Upper lobe of left lung (tissue), 6 donors: ENCODE measurements at regions not wholly inside any gene's neighbourhood (a gene's known extent, or its start where the extent isn't known, plus 50 kb on each side); places are given as distances from the start of the nearest gene placed in this dataset.
"Not testable (repeated sequence)": the region's sequence is repeated elsewhere in the genome, so short reads cannot be mapped to it uniquely, and the experiment has no call there.

Source experiments
- ATAC-seq, 2 donors: fragments of 200-7000 bp; cut with Tn5 transposase; one replicate each; pipeline ENCODE4 v1.9.1; 2022; ENCODE audit warnings: mild to moderate bottlenecking in 2 of 2, moderate library complexity in 2 of 2; ENCODE audit not compliant: low FRiP score in 2 of 2
- DNase-seq, 2 donors: peaks; one replicate each; pipeline ENCODE4 v3.0.0-alpha.2; 2019 to 2020
- H3K27ac ChIP-seq, 4 donors: fragments of 200-600 bp; sonication (generic); one replicate each; pipeline ENCODE4 v1.5.1; 2016 to 2019
- H3K27me3 ChIP-seq, 4 donors: fragments of 200-600 bp; sonication (generic); one replicate each; pipeline ENCODE4 v1.5.1; 2017 to 2019
- H3K36me3 ChIP-seq, 4 donors: fragments of 200-600 bp; sonication (generic); one replicate each; pipeline ENCODE4 v1.5.1; 2016 to 2019
- H3K4me1 ChIP-seq, 4 donors: fragments of 200-600 bp; sonication (generic); one replicate each; pipeline ENCODE4 v1.5.1; 2018 to 2019
- H3K4me3 ChIP-seq, 4 donors: fragments of 200-600 bp; sonication (generic); one replicate each; pipeline ENCODE4 v1.5.1; 2017 to 2019; ENCODE audit warnings: mild to moderate bottlenecking in 2 of 4, moderate library complexity in 1 of 4
- H3K9me3 ChIP-seq, 4 donors: fragments of 200-600 bp; sonication (generic); one replicate each; pipeline ENCODE4 v1.5.1; 2018 to 2019
- CTCF ChIP-seq, 6 experiments: fragments of 450-650 bp in 4 of 6; fragments of 200-600 bp in 2 of 6; sonication (generic) in 2 of 6; IDR thresholded peaks; one replicate each; pipeline ENCODE4 v1.5.1; 2016 to 2019; ENCODE audit warnings: antibody characterized with exemption in 6 of 6
- EP300 ChIP-seq, 4 donors: sonication (generic); formaldehyde crosslinking; IDR thresholded peaks; one replicate each; pipeline ENCODE4 v1.5.1; 2017; ENCODE audit warnings: antibody characterized with exemption in 4 of 4, control low read depth in 2 of 4
- POLR2A ChIP-seq, 4 donors: fragments of 450-650 bp; IDR thresholded peaks; one replicate each; pipeline ENCODE4 v1.5.1; 2016 to 2017; ENCODE audit warnings: antibody characterized with exemption in 4 of 4, mild to moderate bottlenecking in 2 of 4
- POLR2AphosphoS5 ChIP-seq, 2 donors: sonication (generic); formaldehyde crosslinking; IDR thresholded peaks; one replicate each; pipeline ENCODE4 v1.5.1; 2017; ENCODE audit warnings: antibody characterized with exemption in 2 of 2
- WGBS, 2 donors: methylation state at CpG; one replicate each; pipeline ENCODE4 v1.1.5; 2017 to 2018; 5-methylcytosine and 5-hydroxymethylcytosine counted together
- donor health status: DM: no; HTN: no; CAD: no; lungs with moderate emphysema.
- donor health status: DM: no; HTN: yes; CAD: no; lungs with severe emphysema.

GRCh38 chr16:9159839-9160550 is 68.6 kb downstream of the HAPSTR1 start:
- H3K4me1 ChIP-seq = peaks cover 0 to 5% (median 0%) of the 10 kb centered on the region in 4 donors
- H3K36me3 ChIP-seq = no peaks in the 10 kb centered on the region
- no peak overlapping the region for H3K4me3 ChIP-seq
- ATAC-seq = peak; percentile 63 to 65
- no peak overlapping the region for H3K27ac ChIP-seq
- WGBS, 2 donors = 16 to 21% methylated on average over 12 to 15 of the region's 15 CpGs
- no peaks in the 10 kb centered on the region for H3K27me3 ChIP-seq
- H3K9me3 ChIP-seq = no peaks in the 10 kb centered on the region
- DNase-seq = peak in 1 of 2 donors; percentile 50
- TF ChIP-seq CTCF (IDR thresholded peaks at IDR 0.05) (peak; percentile 34 to 84 (median 57)), POLR2AphosphoS5 (IDR thresholded peaks at IDR 0.05) (no peak), POLR2A (IDR thresholded peaks at IDR 0.05) (no peak), EP300 (IDR thresholded peaks at IDR 0.05) (no peak)

- Histone ChIP-seq H3K4me3 (no peak overlapping the region), H3K27me3 (no peaks in the 10 kb centered on the region), H3K4me1 (peaks cover 0 to 5% (median 0%) of the 10 kb centered on the region in 4 donors), H3K9me3 (no peaks in the 10 kb centered on the region), H3K36me3 (no peaks in the 10 kb centered on the region), H3K27ac (no peak overlapping the region)
- TF ChIP-seq CTCF (IDR thresholded peaks at IDR 0.05) (no peak), POLR2A (IDR thresholded peaks at IDR 0.05) (no peak), POLR2AphosphoS5 (IDR thresholded peaks at IDR 0.05) (no peak), EP300 (IDR thresholded peaks at IDR 0.05) (no peak)
- ATAC-seq (no peak), DNase-seq (no peak)
- 64 to 71% methylated on average over 7 to 13 of the region's 13 CpGs for WGBS, 2 donors
Observed at GRCh38 chr16:9160551-9160911, 69.1 kb downstream of the HAPSTR1 start.

GRCh38 chr16:9165681-9166080 is 74.2 kb downstream of the HAPSTR1 start:
- H3K9me3 ChIP-seq = no peaks in the 10 kb centered on the region
- H3K36me3 ChIP-seq = no peaks in the 10 kb centered on the region
- TF ChIP-seq CTCF (IDR thresholded peaks at IDR 0.05) = no peak
- no peak for TF ChIP-seq POLR2A (IDR thresholded peaks at IDR 0.05)
- TF ChIP-seq POLR2AphosphoS5 (IDR thresholded peaks at IDR 0.05) = no peak
- TF ChIP-seq EP300 (IDR thresholded peaks at IDR 0.05) = no peak
- no peaks in the 10 kb centered on the region for H3K27me3 ChIP-seq
- no peak overlapping the region for H3K4me3 ChIP-seq
- H3K4me1 ChIP-seq = no peaks in the 10 kb centered on the region
- WGBS, 2 donors = 70 to 75% methylated on average over 10 of the region's 10 CpGs
- DNase-seq (no peak), ATAC-seq (no peak)
- H3K27ac ChIP-seq = no peak overlapping the region

- not testable (repeated sequence) for H3K4me3 ChIP-seq, ATAC-seq, H3K4me1 ChIP-seq, H3K36me3 ChIP-seq, H3K9me3 ChIP-seq, H3K27ac ChIP-seq, H3K27me3 ChIP-seq
- peak in 1 of 2 donors; percentile 55 for DNase-seq
- WGBS, 2 donors = 81 to 87% methylated on average over 20 to 21 of the region's 24 CpGs
Observed at GRCh38 chr16:9166326-9166993, 75.0 kb downstream of the HAPSTR1 start.

- 86 to 89% methylated on average over 7 of the region's 7 CpGs for WGBS, 2 donors
- Histone ChIP-seq H3K9me3 (no peaks in the 10 kb centered on the region), H3K4me3 (no peak overlapping the region), H3K27me3 (no peaks in the 10 kb centered on the region), H3K27ac (no peak overlapping the region), H3K36me3 (no peaks in the 10 kb centered on the region), H3K4me1 (no peaks in the 10 kb centered on the region)
- no peak for DNase-seq
- no peak for ATAC-seq
- TF ChIP-seq POLR2A (IDR thresholded peaks at IDR 0.05) (no peak), EP300 (IDR thresholded peaks at IDR 0.05) (no peak), CTCF (IDR thresholded peaks at IDR 0.05) (no peak), POLR2AphosphoS5 (IDR thresholded peaks at IDR 0.05) (no peak)
Observed at GRCh38 chr16:9169094-9169493, 77.7 kb downstream of the HAPSTR1 start.
